WTC11 (cell line): ENCODE measurements at regions not wholly inside any gene's neighbourhood (a gene's known extent, or its start where the extent isn't known, plus 50 kb on each side); places are given as distances from the start of the nearest gene placed in this dataset.

Experiments used
- ATAC-seq: fragments of 200-7000 bp; cut with Tn5 transposase; 2 replicates; pipeline ENCODE4 v1.10.0; 2021; ENCODE audit warnings: mild to moderate bottlenecking, moderate library complexity
- CTCF ChIA-PET: fragments of 300-600 bp; sonication (Branson Sonifier 250); formaldehyde crosslinking; loops from one replicate; lab custom pipeline; 2021; ENCODE audit warnings: antibody characterized with exemption; lab: Charles Lee
- POLR2A ChIA-PET: fragments of 350-600 bp; sonication (Branson Sonifier 250); formaldehyde crosslinking; loops from one replicate; lab custom pipeline; 2021; ENCODE audit warnings: antibody characterized with exemption; lab: Charles Lee
- DNase-seq: peaks from one replicate; pipeline ENCODE4 v3.0.0; 2021; ENCODE audit warnings: low spot score
- H3K27ac Mint-ChIP-seq: 2 replicates; pipeline ENCODE4 v1.8.0; 2021; ENCODE audit warnings: mixed read lengths
- H3K27me3 Mint-ChIP-seq: 2 replicates; pipeline ENCODE4 v1.8.0; 2021; ENCODE audit warnings: low read depth, mild to moderate bottlenecking, moderate library complexity, mixed read lengths
- H3K36me3 Mint-ChIP-seq: 2 replicates; pipeline ENCODE4 v1.8.0; 2021; ENCODE audit warnings: mixed read lengths
- H3K4me1 Mint-ChIP-seq: 2 replicates; pipeline ENCODE4 v1.8.0; 2022; ENCODE audit warnings: mixed read lengths
- H3K4me3 Mint-ChIP-seq: 2 replicates; pipeline ENCODE4 v1.8.0; 2021; ENCODE audit warnings: mild to moderate bottlenecking, moderate library complexity, mixed read lengths
- H3K9me3 Mint-ChIP-seq: 2 replicates; pipeline ENCODE4 v1.8.0; 2021; ENCODE audit warnings: mixed read lengths
- AR ChIP-seq: fragments of 250-450 bp; sonication (Bioruptor Pico); IDR thresholded peaks from 2 replicates; pipeline ENCODE4 v1.9.0; 2021; ENCODE audit warnings: mild to moderate bottlenecking
- CBFB ChIP-seq: sonication (generic); formaldehyde crosslinking; IDR thresholded peaks from 2 replicates; pipeline ENCODE4 v1.8.1; 2022; ENCODE audit warnings: mild to moderate bottlenecking, low read depth, missing genetic modification reagents
- EMX1 ChIP-seq: fragments of 250-450 bp; sonication (Bioruptor Pico); IDR thresholded peaks from 2 replicates; pipeline ENCODE4 v1.8.0; 2021; ENCODE audit warnings: mild to moderate bottlenecking
- GRHL2 ChIP-seq: fragments of 250-450 bp; sonication (Bioruptor Pico); IDR thresholded peaks from 2 replicates; pipeline ENCODE4 v1.8.0; 2022; ENCODE audit warnings: mild to moderate bottlenecking, moderate library complexity; ENCODE audit not compliant: insufficient replicate concordance, severe bottlenecking
- IRF2 ChIP-seq: sonication (generic); formaldehyde crosslinking; IDR thresholded peaks from 2 replicates; pipeline ENCODE4 v1.8.0; 2022; ENCODE audit warnings: low read depth, missing genetic modification reagents, borderline replicate concordance
- KAT7 ChIP-seq: sonication (generic); formaldehyde crosslinking; IDR thresholded peaks from 2 replicates; pipeline ENCODE4 v1.8.1; 2023; ENCODE audit warnings: missing genetic modification reagents, mild to moderate bottlenecking, borderline replicate concordance
- MXD4 ChIP-seq: fragments of 250-450 bp; sonication (Bioruptor Pico); IDR thresholded peaks from 2 replicates; pipeline ENCODE4 v1.8.0; 2021; ENCODE audit warnings: mild to moderate bottlenecking, moderate library complexity, borderline replicate concordance
- NFE2L1 ChIP-seq: sonication (generic); formaldehyde crosslinking; IDR thresholded peaks from 2 replicates; pipeline ENCODE4 v1.8.1; 2023; ENCODE audit warnings: missing genetic modification reagents
- NR2C2 ChIP-seq: sonication (generic); formaldehyde crosslinking; IDR thresholded peaks from 2 replicates; pipeline ENCODE4 v1.8.0; 2022; ENCODE audit warnings: mild to moderate bottlenecking, missing genetic modification reagents
- PREB ChIP-seq: sonication (generic); formaldehyde crosslinking; IDR thresholded peaks from 2 replicates; pipeline ENCODE4 v1.8.1; 2022; ENCODE audit warnings: mild to moderate bottlenecking, missing genetic modification reagents, moderate library complexity, borderline replicate concordance
- TEAD1 ChIP-seq: sonication (generic); formaldehyde crosslinking; IDR thresholded peaks from 2 replicates; pipeline ENCODE4 v1.8.0; 2022; ENCODE audit warnings: mild to moderate bottlenecking, missing genetic modification reagents
- TP53 ChIP-seq: sonication (generic); formaldehyde crosslinking; IDR thresholded peaks from 2 replicates; pipeline ENCODE4 v1.8.1; 2023; ENCODE audit warnings: mild to moderate bottlenecking, missing genetic modification reagents
- ZNF121 ChIP-seq: sonication (generic); formaldehyde crosslinking; IDR thresholded peaks from 2 replicates; pipeline ENCODE4 v1.8.0; 2023; ENCODE audit warnings: missing genetic modification reagents
- ZNF138 ChIP-seq: sonication (generic); formaldehyde crosslinking; conservative IDR thresholded peaks from 2 replicates; pipeline ENCODE4 v1.8.1; 2022; ENCODE audit warnings: mild to moderate bottlenecking, moderate library complexity, missing genetic modification reagents
- ZNF532 ChIP-seq: fragments of 250-450 bp; sonication (Bioruptor Pico); IDR thresholded peaks from 2 replicates; pipeline ENCODE4 v1.9.0; 2021; ENCODE audit warnings: mild to moderate bottlenecking, borderline replicate concordance
- TF ChIP-seq, protein P1 (sequence below): sonication (generic); formaldehyde crosslinking; IDR thresholded peaks from 2 replicates; pipeline ENCODE4 v1.8.0; 2022; ENCODE audit warnings: mild to moderate bottlenecking, missing genetic modification reagents
- TF ChIP-seq, protein P2 (sequence below): sonication (generic); formaldehyde crosslinking; IDR thresholded peaks from 2 replicates; pipeline ENCODE4 v1.8.1; 2023; ENCODE audit warnings: mild to moderate bottlenecking, missing genetic modification reagents, moderate library complexity
- TF ChIP-seq, protein P3 (sequence below): sonication (generic); formaldehyde crosslinking; IDR thresholded peaks from 2 replicates; pipeline ENCODE4 v1.8.0; 2023; ENCODE audit warnings: mild to moderate bottlenecking, missing genetic modification reagents
- TF ChIP-seq, protein P4 (sequence below): sonication (generic); formaldehyde crosslinking; IDR thresholded peaks from 2 replicates; pipeline ENCODE4 v1.8.1; 2023; ENCODE audit warnings: mild to moderate bottlenecking, missing genetic modification reagents

DNA sequence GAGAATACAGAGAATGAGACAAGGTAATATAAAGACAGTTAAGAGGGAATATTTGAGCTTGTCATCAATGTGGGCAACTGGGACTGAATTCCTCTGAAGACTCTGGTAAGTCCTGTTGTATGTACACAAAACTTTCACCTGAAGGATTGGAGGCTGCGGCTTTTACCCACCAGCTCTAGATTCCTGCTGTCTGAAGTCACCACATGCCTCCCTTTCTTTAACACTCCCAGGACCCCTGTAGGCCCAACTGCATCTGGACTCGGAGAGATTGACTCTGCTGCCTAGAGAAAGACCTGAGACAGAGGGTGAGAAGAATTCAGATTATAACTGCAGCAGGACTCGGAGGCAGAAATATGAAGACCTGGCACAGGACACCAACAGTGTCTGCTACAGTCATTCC, 1048.0 kb downstream of the PDHA2 start:
- ATAC-seq (peak; percentile 84), DNase-seq (no peak)
- CTCF ChIA-PET = interaction anchor here (1.1 kb wide), 1 partner anchor 265 kb away, joined by 4 read pairs; no protein-coding TSS in a partner anchor
- Mint-ChIP-seq H3K4me3 (no peak overlapping the region), H3K36me3 (no peaks in the 10 kb centered on the region), H3K4me1 (peaks cover 5% of the 10 kb centered on the region), H3K9me3 (peaks cover 5% of the 10 kb centered on the region), H3K27ac (no peak overlapping the region), H3K27me3 (no peaks in the 10 kb centered on the region)
- POLR2A ChIA-PET = no interaction called here
- TF ChIP-seq ZNF138 (CRISPR knock-in tag) (no peak), GRHL2 (CRISPR knock-in tag) (no peak), AR (CRISPR knock-in tag) (no peak), MXD4 (CRISPR knock-in tag) (no peak), TEAD1 (CRISPR knock-in tag) (no peak)
- TF ChIP-seq, protein P1, sequence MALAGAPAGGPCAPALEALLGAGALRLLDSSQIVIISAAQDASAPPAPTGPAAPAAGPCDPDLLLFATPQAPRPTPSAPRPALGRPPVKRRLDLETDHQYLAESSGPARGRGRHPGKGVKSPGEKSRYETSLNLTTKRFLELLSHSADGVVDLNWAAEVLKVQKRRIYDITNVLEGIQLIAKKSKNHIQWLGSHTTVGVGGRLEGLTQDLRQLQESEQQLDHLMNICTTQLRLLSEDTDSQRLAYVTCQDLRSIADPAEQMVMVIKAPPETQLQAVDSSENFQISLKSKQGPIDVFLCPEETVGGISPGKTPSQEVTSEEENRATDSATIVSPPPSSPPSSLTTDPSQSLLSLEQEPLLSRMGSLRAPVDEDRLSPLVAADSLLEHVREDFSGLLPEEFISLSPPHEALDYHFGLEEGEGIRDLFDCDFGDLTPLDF (CRISPR knock-in tag) = no peak
- TF ChIP-seq, protein P2, sequence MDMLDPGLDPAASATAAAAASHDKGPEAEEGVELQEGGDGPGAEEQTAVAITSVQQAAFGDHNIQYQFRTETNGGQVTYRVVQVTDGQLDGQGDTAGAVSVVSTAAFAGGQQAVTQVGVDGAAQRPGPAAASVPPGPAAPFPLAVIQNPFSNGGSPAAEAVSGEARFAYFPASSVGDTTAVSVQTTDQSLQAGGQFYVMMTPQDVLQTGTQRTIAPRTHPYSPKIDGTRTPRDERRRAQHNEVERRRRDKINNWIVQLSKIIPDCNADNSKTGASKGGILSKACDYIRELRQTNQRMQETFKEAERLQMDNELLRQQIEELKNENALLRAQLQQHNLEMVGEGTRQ = no peak
- TF ChIP-seq, protein P3, sequence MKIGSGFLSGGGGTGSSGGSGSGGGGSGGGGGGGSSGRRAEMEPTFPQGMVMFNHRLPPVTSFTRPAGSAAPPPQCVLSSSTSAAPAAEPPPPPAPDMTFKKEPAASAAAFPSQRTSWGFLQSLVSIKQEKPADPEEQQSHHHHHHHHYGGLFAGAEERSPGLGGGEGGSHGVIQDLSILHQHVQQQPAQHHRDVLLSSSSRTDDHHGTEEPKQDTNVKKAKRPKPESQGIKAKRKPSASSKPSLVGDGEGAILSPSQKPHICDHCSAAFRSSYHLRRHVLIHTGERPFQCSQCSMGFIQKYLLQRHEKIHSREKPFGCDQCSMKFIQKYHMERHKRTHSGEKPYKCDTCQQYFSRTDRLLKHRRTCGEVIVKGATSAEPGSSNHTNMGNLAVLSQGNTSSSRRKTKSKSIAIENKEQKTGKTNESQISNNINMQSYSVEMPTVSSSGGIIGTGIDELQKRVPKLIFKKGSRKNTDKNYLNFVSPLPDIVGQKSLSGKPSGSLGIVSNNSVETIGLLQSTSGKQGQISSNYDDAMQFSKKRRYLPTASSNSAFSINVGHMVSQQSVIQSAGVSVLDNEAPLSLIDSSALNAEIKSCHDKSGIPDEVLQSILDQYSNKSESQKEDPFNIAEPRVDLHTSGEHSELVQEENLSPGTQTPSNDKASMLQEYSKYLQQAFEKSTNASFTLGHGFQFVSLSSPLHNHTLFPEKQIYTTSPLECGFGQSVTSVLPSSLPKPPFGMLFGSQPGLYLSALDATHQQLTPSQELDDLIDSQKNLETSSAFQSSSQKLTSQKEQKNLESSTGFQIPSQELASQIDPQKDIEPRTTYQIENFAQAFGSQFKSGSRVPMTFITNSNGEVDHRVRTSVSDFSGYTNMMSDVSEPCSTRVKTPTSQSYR (CRISPR knock-in tag) = no peak

DNA sequence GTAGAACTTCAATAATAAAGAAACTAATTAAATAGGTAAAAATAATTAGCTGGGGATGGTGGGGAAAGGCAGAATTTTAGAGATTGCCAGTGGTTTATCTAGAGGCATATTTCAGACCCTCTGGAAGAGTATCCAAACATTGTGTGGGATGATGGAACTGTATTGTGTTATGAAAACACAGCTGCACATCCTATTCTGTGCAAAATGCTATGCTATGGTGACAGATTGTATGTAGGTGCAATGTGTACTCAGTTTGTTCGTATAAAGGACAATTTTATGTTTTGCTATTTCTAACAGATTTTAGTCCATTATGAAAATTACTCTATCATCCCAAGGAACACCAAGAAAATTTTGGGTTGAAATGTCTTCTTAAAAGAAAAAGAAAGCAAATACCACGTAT, 1054.7 kb downstream of the PDHA2 start:
- Mint-ChIP-seq H3K27me3 (no peaks in the 10 kb centered on the region), H3K4me3 (no peak overlapping the region), H3K9me3 (peaks cover 5% of the 10 kb centered on the region), H3K4me1 (no peaks in the 10 kb centered on the region; the same call in 1 of the 2 replicates), H3K36me3 (no peaks in the 10 kb centered on the region), H3K27ac (no peak overlapping the region)
- ChIA-PET CTCF (no interaction called here), POLR2A (no interaction called here)
- DNase-seq (no peak), ATAC-seq (no peak)
- no peak for TF ChIP-seq IRF2
- TF ChIP-seq, protein P4, sequence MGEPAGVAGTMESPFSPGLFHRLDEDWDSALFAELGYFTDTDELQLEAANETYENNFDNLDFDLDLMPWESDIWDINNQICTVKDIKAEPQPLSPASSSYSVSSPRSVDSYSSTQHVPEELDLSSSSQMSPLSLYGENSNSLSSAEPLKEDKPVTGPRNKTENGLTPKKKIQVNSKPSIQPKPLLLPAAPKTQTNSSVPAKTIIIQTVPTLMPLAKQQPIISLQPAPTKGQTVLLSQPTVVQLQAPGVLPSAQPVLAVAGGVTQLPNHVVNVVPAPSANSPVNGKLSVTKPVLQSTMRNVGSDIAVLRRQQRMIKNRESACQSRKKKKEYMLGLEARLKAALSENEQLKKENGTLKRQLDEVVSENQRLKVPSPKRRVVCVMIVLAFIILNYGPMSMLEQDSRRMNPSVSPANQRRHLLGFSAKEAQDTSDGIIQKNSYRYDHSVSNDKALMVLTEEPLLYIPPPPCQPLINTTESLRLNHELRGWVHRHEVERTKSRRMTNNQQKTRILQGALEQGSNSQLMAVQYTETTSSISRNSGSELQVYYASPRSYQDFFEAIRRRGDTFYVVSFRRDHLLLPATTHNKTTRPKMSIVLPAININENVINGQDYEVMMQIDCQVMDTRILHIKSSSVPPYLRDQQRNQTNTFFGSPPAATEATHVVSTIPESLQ (CRISPR knock-in tag) = no peak
- no peak for TF ChIP-seq ZNF532
- no peak for TF ChIP-seq ZNF121
- no peak for TF ChIP-seq NFE2L1
- TF ChIP-seq EMX1 = no peak
- TF ChIP-seq, protein P2 = no peak
- TF ChIP-seq NR2C2 (CRISPR knock-in tag) = no peak
- no peak for TF ChIP-seq PREB (CRISPR knock-in tag)
- TF ChIP-seq CBFB = no peak
- TF ChIP-seq KAT7 = no peak
- TF ChIP-seq TP53 (CRISPR knock-in tag) = no peak
